ENCODE measurements at regions not wholly inside any gene's neighbourhood (a gene's known extent, or its start where the extent isn't known, plus 50 kb on each side); places are given as distances from the start of the nearest gene placed in this dataset.

DNA sequence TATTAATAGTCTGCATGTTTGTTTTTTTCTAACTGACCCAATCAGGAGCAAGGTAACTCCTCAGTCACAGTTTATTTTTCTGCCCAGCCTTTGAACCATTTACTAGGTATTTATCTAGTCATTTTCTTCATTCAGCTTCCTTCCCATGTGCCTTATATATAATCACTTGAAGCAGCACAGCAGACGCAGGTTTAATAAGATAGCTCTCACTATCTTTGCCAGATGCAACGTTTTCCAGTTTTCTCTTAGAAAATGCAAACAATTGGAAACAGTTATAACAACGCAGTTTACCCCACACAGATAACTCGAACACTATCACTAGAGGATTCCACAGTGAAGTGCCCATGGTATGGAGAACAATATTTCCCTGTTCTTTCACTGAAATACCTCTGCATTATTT, 56.4 kb upstream of the NFKB1 start:
- TF ChIP-seq CTCF (IDR thresholded peaks at IDR 0.05; ENCODE audit: control extremely low read depth in 1 of 3, insufficient read depth in 1 of 3, low read depth in 1 of 3, low read length in 3 of 3): no peak
- no peak for TF ChIP-seq KDM5A (IDR thresholded peaks at IDR 0.05; ENCODE audit: low read length)
- no peak for TF ChIP-seq POLR2AphosphoS5 (IDR thresholded peaks at IDR 0.05; ENCODE audit: low read depth, low read length)
- no peak for TF ChIP-seq SRF (IDR thresholded peaks at IDR 0.05; ENCODE audit: low read depth, low read length)
- TF ChIP-seq CREB1 (IDR thresholded peaks at IDR 0.05): no peak
- TF ChIP-seq EP300 (IDR thresholded peaks at IDR 0.05; ENCODE audit: borderline replicate concordance in 1 of 2, low read depth in 2 of 2, low read length in 2 of 2): no peak
- TF ChIP-seq CBX5 (IDR thresholded peaks at IDR 0.05; ENCODE audit: low read depth, low read length): no peak
- no peak for TF ChIP-seq YY1 (IDR thresholded peaks at IDR 0.05; ENCODE audit: low read depth, low read length)
- no peak for TF ChIP-seq CHD7 (IDR thresholded peaks at IDR 0.05; ENCODE audit: insufficient replicate concordance, low read length)
- TF ChIP-seq ZNF274 (IDR thresholded peaks at IDR 0.05; ENCODE audit: borderline replicate concordance, extremely low read depth, low read length): no peak
- no peak for TF ChIP-seq GABPA (IDR thresholded peaks at IDR 0.05; ENCODE audit: borderline replicate concordance, insufficient read depth, low read length)

Data from H1 (cell line).